Muscle layer of duodenum (tissue), 2 donors: ENCODE measurements at regions not wholly inside any gene's neighbourhood (a gene's known extent, or its start where the extent isn't known, plus 50 kb on each side); places are given as distances from the start of the nearest gene placed in this dataset.

ENCODE experiments used
- H3K27ac ChIP-seq: one replicate; pipeline ENCODE4 v1.7.0; 2013; ENCODE audit warnings: mild to moderate bottlenecking, low read length
- H3K27me3 ChIP-seq: one replicate; pipeline ENCODE4 v1.7.0; 2013; ENCODE audit warnings: low read depth, mild to moderate bottlenecking, control low read depth, low read length
- H3K36me3 ChIP-seq, 2 donors: one replicate each; pipeline ENCODE4 v1.7.0; 2013; ENCODE audit warnings: low read length in 2 of 2, control low read depth in 1 of 2, mild to moderate bottlenecking in 1 of 2; ENCODE audit not compliant: insufficient read depth in 2 of 2, control insufficient read depth in 1 of 2
- H3K4me1 ChIP-seq, 2 donors: one replicate each; pipeline ENCODE4 v1.7.0; 2013; ENCODE audit warnings: low read length in 2 of 2, mild to moderate bottlenecking in 2 of 2, control low read depth in 1 of 2, moderate library complexity in 1 of 2; ENCODE audit not compliant: insufficient read depth in 2 of 2, control insufficient read depth in 1 of 2
- H3K4me3 ChIP-seq, 2 donors: one replicate each; pipeline ENCODE4 v1.7.0; 2013; ENCODE audit warnings: low read length in 2 of 2, low read depth in 1 of 2, mild to moderate bottlenecking in 1 of 2
- H3K9me3 ChIP-seq, 2 donors: one replicate each; pipeline ENCODE4 v1.7.0; 2013; ENCODE audit warnings: low read length in 2 of 2, control low read depth in 1 of 2, mild to moderate bottlenecking in 1 of 2; ENCODE audit not compliant: control insufficient read depth in 1 of 2
- donor health status: healthy.

- H3K27me3 ChIP-seq, result no peaks in the 10 kb centered on the region
- H3K4me3 ChIP-seq, result no peak overlapping the region
- H3K36me3 ChIP-seq, result no peaks in the 10 kb centered on the region
- no peak overlapping the region for H3K27ac ChIP-seq
- H3K4me1 ChIP-seq, result no peaks in the 10 kb centered on the region
- H3K9me3 ChIP-seq, result no peaks in the 10 kb centered on the region
These were observed 152.1 kb downstream of the PCSK1 start for GRCh38 chr5:96280946-96281393.

DNA sequence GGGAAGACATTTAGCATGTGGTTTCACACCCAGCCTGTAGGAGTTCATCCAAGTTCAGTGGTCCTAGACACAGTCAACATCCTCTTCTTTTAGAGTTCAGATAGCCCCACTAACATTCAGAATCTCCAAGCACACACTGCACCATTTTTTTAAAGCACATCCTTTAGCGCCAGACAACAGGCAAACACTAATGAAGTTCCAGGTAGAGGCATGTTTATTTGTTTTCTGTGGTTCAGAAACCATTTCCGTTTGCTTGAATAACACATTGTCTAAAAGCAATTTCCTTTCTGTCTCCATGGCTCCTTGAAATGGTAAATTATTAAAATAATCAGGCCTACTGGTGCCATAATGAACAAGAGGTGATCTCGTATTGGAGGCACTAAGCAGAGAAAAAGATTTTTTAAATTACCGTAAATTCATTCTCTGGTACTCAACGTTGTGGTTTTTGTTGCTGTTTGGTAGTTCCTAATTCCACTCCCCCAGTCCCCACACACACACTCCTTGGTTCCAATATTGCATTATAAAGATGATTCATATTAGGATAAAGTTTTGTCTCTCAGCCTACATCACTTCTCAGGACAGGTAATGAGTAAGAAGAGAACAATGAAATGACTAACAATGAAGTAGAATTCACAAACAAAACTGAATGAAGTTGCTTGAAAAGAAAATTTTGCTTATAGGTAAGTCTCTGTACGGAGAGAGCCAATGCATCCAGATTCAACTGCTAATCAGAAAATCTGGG is 153.1 kb downstream of the PCSK1 start:
- H3K4me1 ChIP-seq, result no peaks in the 10 kb centered on the region
- no peak overlapping the region for H3K4me3 ChIP-seq
- H3K36me3 ChIP-seq, result no peaks in the 10 kb centered on the region
- H3K9me3 ChIP-seq, result no peaks in the 10 kb centered on the region
- H3K27ac ChIP-seq, result no peak overlapping the region
- no peaks in the 10 kb centered on the region for H3K27me3 ChIP-seq

GRCh38 chr5:96278981-96279380 is 154.1 kb downstream of the PCSK1 start:
- H3K27ac ChIP-seq, result no peak overlapping the region
- no peaks in the 10 kb centered on the region for H3K36me3 ChIP-seq
- H3K4me1 ChIP-seq, result no peaks in the 10 kb centered on the region
- H3K9me3 ChIP-seq, result no peaks in the 10 kb centered on the region
- no peak overlapping the region for H3K4me3 ChIP-seq
- no peaks in the 10 kb centered on the region for H3K27me3 ChIP-seq

- Histone ChIP-seq H3K27ac (no peak overlapping the region), H3K36me3 (no peaks in the 10 kb centered on the region), H3K4me1 (no peaks in the 10 kb centered on the region), H3K27me3 (no peaks in the 10 kb centered on the region), H3K4me3 (no peak overlapping the region), H3K9me3 (peaks cover 0 to 4% of the 10 kb centered on the region in 2 donors)
These were observed 158.0 kb downstream of the PCSK1 start for GRCh38 chr5:96275051-96275450.

DNA sequence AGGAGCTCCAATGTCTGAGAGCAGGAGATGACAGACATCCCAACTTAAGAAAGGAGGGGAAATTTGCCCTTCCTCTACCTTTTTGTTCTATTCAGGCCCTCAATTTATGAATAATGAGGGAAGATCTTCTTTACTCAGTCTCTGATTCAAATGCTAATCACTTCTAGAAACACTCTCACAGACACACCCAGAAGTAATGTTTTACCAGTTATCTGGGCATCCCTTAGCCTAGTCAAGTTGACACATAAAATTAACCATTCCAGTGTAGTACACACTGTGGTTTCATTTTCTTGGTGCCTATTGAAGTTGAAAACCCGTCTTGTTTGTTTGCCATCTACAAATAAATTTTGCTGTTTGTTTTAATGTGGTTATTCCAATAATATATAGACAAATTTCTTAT is 167.6 kb downstream of the PCSK1 start:
- Histone ChIP-seq H3K4me3 (no peak overlapping the region), H3K9me3 (peaks cover 0 to 7% of the 10 kb centered on the region in 2 donors), H3K4me1 (no peaks in the 10 kb centered on the region), H3K27me3 (no peaks in the 10 kb centered on the region), H3K27ac (no peak overlapping the region), H3K36me3 (no peaks in the 10 kb centered on the region)

- H3K4me1 ChIP-seq, result no peaks in the 10 kb centered on the region
- no peak overlapping the region for H3K27ac ChIP-seq
- no peaks in the 10 kb centered on the region for H3K36me3 ChIP-seq
- H3K4me3 ChIP-seq, result no peak overlapping the region
- H3K9me3 ChIP-seq, result peaks cover 0 to 3% of the 10 kb centered on the region in 2 donors
- no peaks in the 10 kb centered on the region for H3K27me3 ChIP-seq
These were observed 169.0 kb downstream of the PCSK1 start for GRCh38 chr5:96264047-96264446.

DNA sequence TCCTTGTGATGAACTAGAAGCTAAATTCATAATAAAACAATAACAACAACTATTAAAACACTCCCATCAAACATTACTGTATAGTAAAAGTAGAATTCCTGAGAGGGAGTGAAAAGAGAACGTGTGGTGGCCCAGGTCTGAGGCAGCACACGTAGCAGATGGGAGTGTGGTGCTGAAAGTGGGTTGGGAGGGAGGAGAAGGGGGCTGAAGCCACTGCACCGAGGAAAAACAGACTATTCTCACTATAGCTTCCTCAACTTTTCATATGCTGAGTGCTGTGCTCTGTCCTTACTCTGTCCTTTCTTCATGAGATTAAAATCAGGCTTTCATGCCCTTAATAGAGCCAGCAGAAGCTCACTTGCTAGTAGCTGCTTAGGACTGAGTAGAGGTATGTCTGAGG is 170.9 kb downstream of the PCSK1 start:
- peaks cover 0 to under 1% of the 10 kb centered on the region in 2 donors for H3K9me3 ChIP-seq

DNA sequence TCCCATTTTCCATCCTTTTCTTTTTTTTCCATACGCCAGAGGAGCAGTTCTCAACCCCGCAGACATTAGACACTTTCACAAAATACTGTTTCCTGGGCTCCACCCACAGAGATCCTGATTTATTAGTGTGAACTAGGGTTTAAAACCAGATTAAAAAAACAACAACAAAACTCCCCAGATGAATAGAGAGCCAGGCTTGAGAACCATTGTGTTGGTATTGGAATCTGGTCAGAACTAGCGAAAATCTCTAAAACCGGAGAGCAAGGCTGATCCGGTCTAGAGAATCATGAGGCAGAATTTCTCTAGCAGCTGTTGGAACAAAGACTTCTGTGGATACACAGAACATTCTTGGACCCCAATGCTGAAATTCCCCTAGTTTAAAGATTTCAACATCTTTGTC is 173.0 kb downstream of the PCSK1 start:
- Histone ChIP-seq H3K4me1 (no peaks in the 10 kb centered on the region), H3K4me3 (no peak overlapping the region), H3K27ac (no peak overlapping the region), H3K36me3 (peaks cover 0 to 8% of the 10 kb centered on the region in 2 donors), H3K27me3 (no peaks in the 10 kb centered on the region), H3K9me3 (no peaks in the 10 kb centered on the region)

More for the DNA sequence above, 170.9 kb downstream of the PCSK1 start:
- Histone ChIP-seq H3K27ac (no peak overlapping the region), H3K4me3 (no peak overlapping the region), H3K27me3 (no peaks in the 10 kb centered on the region), H3K4me1 (no peaks in the 10 kb centered on the region), H3K36me3 (no peaks in the 10 kb centered on the region)

DNA sequence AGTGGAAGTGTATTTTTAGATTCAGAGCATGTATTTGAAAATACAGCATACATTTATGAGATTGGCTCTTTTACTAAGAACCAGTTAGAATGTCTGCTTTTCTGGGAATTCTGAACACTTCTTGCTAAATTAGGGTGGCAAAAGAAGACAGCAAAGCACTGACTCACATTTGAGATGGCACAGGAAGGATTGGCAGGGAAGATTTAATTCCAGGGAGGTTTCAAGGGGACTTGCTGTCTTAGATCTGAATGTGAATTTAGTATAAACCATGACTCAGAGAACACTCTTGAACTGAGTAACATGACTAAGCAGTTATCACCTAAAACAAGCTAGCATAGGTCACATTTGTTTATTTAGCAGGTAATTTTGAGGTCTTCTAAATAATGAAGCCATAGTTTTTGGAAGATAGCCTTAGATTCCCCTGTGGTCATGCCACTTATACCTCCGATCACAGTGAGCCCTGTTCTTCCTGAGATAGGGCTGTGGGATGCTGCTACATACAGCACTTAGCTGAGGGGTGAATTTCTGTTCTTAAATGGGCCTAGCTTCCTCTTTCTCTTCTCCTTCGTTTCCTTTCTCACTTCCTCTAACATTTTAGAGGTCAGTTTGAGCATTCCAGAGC is 173.8 kb downstream of the PCSK1 start:
- no peaks in the 10 kb centered on the region for H3K9me3 ChIP-seq
- no peak overlapping the region for H3K27ac ChIP-seq
- H3K4me1 ChIP-seq, result no peaks in the 10 kb centered on the region
- no peak overlapping the region for H3K4me3 ChIP-seq
- H3K36me3 ChIP-seq, result peaks cover 0 to 12% of the 10 kb centered on the region in 2 donors
- H3K27me3 ChIP-seq, result no peaks in the 10 kb centered on the region

GRCh38 chr5:96258692-96259091 is 174.4 kb downstream of the PCSK1 start:
- H3K9me3 ChIP-seq, result no peaks in the 10 kb centered on the region
- no peak overlapping the region for H3K4me3 ChIP-seq
- no peak overlapping the region for H3K27ac ChIP-seq
- peaks cover 0 to 12% of the 10 kb centered on the region in 2 donors for H3K36me3 ChIP-seq
- H3K27me3 ChIP-seq, result no peaks in the 10 kb centered on the region
- no peaks in the 10 kb centered on the region for H3K4me1 ChIP-seq

GRCh38 chr5:96257904-96258303 is 175.1 kb downstream of the PCSK1 start:
- no peak overlapping the region for H3K4me3 ChIP-seq
- no peak overlapping the region for H3K27ac ChIP-seq
- H3K36me3 ChIP-seq, result peaks cover 0 to 12% of the 10 kb centered on the region in 2 donors
- H3K4me1 ChIP-seq, result no peaks in the 10 kb centered on the region
- no peaks in the 10 kb centered on the region for H3K27me3 ChIP-seq
- no peaks in the 10 kb centered on the region for H3K9me3 ChIP-seq
